NCI-H2227 treated with DMSO at 0.1 percent for 48 hours (cell line): ENCODE measurements at regions not wholly inside any gene's neighbourhood (a gene's known extent, or its start where the extent isn't known, plus 50 kb on each side); places are given as distances from the start of the nearest gene placed in this dataset.
A peak's percentile ranks its signal among the peaks of the same experiment; 100 is the strongest.

Experiments
- DNase-seq: peaks from one replicate; lab custom pipeline; 2025; lab: John Stamatoyannopoulos, UW

DNA sequence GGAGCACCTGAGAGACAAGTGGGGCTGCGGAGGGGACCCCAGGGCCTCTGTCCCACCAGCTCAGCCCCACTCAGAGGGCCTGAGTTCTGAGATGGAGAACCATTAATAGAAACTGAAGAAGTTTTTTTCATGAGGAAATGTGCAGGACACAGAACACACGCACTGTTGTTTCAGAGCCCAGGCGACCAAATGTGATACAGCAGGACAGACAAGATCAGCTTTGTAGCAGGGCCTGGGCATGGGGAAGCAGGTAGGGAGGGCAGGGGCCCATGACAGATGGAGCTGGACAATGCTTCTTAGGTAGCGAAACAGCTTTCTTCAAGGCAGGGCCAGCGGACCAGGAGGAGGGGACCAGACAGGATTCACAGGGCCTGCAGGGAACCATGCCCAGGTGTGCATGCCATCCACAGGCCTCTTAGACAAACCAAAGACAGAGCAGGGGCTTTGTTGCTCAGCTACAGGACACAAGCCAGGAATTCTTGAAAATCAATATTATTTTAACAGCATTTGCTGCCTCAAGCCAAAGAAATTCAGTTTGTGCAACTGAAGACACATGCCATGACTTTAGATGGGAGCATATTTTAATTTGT, 252.8 kb upstream of the GYPC start:
- no peak for DNase-seq

DNA sequence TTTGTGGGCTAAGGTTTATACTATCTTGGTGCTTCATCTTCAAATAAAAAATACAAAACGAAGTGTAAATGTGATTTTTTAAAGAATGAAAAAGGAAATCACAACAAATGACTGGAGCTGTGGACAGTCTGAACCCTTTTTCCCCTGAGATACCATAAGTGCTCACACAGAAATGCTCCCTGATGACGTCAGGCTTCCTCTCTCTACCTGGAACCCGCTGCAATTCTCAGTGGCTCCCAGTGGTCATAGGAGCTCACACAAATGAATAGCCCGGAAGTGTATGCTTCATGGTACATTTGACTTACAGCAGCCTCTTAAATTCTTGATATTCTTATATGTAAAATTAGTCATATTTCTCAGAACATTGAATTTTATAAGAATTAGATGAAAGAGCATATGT, 249.7 kb upstream of the GYPC start:
- DNase-seq: no peak

DNA sequence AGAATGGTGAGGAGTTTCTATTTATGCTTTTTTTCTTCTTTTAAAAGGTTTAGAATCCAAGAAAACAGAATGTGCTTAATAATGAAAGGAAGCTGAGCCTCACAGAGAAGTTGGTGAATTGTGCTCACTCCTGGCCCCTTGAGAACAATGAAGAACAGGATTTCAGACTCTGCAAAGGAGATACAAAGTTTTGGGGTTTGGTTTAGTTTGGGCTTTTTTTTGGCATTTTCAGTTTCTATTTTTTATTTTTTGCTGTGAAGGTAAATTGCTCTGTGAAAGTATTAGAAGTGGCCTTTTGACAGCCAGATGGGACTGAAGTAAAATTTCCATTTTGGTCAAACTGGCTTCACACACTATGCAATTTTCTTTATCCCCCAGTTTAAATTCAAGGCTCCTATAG, 247.3 kb upstream of the GYPC start:
- DNase-seq: no peak

DNA sequence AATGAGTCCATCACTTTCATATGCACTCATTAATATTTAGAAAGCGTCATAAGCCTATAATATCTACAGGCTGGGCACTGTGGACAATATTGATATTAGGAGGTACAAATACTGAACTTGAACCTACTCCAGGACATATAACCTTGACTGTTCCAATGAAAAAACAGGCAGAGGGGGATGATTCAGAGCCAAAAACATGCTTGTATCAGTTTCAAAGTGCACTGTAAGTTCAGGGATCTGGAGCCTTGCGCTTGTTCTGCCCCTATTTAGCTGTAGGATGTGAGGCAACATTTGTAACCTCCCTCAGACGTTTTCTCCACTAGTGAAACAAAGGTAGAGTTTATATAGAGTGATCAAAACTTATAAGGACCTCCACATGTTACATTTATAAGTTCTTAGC, 246.1 kb upstream of the GYPC start:
- no peak for DNase-seq

DNA sequence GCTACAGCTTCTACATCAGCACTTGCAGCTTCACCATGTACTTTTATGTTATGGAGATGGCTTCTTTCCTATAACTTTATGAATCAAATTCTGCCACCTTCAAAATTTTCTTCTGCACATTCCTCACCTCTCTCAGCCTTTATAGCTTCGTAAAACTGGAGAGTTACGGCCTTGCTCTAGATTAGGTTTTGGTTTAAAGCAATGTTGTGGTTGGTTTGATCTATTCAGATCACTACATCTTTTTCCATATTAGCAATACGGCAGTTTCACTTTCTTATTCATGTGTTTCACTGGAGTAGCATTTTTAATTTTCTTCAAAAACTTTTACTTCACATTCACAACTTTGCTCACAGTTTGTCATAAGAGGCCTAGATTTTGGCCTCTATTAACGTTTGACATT, 242.9 kb upstream of the GYPC start:
- DNase-seq: no peak

DNA sequence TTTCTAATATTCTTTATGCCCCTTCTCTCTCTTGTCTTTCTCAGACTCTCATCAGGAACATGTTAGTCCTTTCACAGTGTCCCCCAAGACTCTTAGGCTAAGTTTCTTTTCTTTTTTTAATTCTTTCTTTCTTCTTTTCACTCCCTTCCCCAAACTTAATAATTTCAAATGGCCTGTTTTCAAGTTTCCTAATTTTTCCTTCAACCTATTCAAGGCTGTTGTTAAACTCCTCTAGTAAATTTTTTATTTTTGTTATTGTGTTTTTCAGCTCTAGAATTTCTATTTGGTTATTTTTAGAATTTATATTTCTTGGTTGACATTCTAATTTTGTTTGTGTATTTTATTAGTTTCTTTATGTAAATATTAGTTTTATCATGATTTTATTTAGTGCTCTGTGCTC, 236.6 kb upstream of the GYPC start:
- no peak for DNase-seq

DNA sequence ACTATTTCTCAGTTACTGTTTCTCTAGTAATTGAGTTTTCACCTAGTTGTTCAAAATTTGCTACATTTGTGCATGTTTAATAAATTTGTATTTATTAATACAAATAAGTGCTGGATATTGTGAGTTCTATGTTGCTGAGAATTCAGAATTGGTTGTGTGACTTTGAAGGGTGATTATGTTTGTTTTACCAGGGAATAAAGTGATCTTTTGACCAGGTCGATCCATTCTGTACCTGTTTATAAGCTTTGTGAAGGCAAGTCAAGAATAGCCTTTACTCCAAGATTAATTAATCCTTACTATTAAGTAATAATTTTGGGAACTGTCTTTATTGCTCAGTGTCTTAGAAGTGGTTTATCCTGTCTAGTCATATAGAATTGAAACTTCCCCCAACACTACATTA, 230.0 kb upstream of the GYPC start:
- no peak for DNase-seq

DNA sequence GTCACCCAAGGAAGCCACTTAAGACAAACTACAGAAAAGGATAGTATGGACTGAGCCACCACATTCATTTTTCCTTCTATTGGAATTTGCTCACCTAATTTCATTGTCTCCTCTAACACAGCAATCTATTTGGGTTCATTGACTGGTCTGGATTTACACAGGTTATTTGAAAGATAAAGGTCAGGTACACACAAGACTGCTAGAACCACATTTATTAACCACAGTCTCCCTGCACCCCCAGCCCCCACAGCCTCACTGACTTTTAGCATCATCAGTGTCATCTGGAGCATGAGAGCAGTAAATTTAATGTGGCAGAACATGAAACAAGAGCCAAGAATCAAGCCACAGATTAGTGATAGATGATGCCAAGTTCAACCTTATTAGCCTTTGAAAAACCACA, 226.9 kb upstream of the GYPC start:
- no peak for DNase-seq

DNA sequence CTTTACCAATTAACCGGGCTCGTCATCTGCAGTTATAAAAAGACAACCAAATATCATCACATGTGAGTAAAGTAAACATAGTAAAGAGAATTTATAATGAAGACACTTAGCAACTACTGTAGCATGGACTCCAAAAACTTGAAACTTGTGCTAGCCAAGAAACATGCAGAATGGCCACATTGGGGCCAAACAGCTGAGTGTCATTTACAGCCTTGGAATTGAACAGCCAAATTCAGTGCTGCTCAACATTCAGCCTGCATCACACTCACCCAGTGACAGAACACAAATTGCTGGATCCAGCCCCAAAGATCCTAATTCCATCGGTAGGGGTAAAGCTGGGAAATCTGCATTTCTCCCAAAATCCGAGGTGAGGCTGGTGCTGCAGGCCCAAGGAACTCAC, 224.8 kb upstream of the GYPC start:
- DNase-seq: no peak

DNA sequence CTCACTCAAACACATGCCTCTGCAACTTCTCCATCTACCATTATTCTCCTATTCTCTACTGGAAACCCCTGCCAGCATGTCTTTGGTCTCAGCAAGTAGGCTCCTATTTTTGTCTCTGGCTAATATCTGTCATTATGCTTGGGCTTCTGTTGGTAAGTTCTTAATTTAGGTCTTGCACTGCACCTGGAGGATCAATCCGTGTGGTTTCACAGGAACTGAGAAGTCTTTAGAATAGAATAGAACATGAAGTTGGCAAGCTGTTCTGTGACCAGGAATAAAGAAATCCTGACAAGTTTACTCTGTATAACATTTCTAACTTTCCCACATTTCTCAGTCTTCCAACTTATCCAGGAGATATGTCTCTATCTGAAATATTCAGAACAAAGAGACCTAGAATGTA, 219.5 kb upstream of the GYPC start:
- DNase-seq: no peak

DNA sequence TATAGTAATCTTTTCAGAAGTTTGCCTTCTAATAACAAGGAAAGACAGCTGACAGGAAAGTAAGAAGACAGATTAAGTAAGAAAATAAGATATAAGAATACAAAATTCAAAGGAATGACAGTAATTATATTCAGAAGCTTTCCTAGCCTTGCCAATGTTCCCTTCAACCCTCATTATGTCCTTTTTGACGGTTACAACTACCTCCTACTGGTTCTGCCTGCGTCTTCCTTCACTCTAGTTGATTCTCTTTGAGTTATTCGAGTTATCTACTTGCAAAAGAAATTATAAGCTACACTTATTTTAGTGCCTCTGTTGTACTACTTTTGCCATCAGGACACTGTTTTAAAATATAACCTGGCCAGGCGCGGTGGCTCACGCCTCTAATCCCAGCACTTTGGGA, 218.9 kb upstream of the GYPC start:
- DNase-seq: no peak

DNA sequence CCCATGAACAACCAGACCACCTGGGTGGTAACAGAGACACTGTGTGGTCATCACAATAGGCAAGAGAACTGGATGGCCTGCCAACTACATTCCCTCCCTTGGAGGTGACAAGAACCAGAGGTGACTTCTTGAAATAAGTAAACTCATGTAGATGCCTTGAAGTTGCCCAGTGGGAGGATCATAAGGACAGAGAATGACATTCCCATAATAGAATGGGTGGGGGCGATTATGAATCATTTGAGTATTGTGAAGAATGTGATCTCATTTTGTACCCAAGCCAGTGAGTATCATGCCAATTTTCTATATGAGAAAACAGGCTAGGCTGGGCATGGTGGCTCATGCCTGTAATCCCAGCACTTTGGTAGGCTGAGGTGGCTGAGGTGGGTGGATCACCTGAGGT, 211.4 kb upstream of the GYPC start:
- DNase-seq: no peak

DNA sequence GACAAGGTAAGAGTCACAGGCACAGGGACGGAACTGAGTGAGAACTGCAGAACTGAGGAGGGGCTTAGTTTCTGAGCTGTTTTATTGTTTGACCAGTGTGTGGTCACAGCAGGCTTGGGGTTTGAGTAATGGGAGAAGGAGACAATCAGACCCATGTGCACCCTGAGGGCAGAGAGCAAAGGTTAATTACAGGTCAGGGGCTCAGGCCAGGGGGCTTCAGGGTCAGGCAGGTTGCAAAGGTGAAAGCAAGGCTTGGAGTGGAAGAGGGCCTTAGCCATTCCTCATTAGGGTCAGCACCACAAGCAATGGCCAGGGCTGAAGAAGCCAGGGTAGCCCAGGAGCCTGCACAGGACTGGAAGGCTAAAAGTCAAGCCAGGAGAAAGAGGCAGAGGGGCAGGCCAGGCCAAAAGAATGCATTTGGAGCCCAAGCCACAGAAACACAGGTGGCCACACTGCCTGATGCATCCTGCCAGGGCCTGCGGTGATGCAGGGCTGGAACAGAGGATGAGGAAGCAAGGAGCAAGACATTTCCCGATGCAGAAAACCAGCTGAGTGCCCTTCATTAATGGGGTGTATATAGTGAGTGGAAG, 209.8 kb upstream of the GYPC start:
- no peak for DNase-seq

DNA sequence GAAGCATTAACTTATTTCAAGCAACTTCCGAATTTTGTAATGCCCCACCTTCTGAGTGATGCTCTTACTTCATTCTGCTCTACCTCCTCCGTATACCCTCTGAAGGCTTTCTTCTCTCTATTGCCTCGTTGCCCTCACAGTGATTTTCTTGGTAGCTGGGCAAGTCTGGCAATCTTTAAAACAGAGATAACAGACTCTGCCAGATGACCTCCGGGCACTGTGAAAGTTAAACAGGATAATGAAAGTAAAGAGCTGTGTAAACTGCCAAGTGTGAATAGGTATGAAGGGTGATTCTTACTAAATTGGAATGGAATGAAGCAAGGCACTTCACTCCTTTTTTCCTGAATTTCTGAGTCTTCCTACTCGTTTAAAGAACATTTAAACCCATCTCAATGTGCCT, 207.3 kb upstream of the GYPC start:
- DNase-seq: no peak

DNA sequence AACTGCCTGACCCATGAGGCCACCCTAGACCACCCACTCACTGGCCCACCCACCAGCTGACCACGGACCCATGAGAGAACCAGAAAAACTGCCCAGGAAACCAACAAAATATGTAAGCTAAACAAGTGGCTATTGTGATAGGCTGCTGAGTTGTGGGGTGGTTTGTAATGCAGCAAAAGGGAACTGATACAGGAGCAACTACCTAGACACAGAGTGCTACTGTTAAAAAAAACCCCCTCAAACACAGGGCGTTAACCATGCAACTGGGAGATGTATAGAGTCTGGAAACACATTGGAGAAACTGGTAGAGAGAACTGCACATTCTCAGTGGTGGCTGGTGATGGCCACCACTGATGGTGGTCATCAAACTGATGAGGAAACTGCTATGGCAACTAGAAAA, 206.3 kb upstream of the GYPC start:
- DNase-seq: no peak

DNA sequence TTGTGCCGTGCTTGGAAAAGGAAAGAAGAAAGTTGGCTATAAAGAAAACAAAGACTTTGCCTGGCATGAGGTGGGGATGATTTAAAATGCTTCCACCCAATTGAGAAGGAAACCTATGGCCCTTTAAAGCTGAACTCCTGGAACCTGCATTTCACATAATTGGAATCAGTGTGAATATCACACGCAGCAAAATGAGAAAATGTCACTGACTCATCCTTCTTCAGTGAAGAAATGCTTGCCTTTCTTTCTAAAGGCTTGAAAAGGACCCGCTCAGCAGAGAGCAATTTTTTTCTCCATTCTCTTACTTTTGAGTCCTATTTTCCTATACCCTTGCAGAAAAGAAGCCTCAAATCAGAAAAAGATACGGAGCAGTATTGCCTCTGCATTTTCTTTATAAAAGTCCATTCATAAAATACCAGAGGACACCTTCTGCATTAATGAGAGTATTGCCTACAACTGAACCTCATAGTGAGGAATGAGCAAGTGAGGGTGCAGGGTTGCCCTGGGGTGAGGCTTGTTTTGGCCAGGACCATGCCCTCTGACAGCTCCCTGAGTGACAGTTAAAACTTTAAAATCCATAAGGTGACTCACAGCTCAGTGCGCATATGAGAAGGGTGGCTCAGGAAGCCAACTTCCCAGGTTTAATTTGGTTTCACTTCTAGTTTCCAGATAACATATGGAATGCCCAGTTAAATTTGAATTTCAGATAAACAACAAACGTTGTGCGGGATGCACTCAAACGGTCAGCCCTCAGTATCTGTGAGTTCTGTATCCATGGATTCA, 191.9 kb upstream of the GYPC start:
- no peak for DNase-seq

DNA sequence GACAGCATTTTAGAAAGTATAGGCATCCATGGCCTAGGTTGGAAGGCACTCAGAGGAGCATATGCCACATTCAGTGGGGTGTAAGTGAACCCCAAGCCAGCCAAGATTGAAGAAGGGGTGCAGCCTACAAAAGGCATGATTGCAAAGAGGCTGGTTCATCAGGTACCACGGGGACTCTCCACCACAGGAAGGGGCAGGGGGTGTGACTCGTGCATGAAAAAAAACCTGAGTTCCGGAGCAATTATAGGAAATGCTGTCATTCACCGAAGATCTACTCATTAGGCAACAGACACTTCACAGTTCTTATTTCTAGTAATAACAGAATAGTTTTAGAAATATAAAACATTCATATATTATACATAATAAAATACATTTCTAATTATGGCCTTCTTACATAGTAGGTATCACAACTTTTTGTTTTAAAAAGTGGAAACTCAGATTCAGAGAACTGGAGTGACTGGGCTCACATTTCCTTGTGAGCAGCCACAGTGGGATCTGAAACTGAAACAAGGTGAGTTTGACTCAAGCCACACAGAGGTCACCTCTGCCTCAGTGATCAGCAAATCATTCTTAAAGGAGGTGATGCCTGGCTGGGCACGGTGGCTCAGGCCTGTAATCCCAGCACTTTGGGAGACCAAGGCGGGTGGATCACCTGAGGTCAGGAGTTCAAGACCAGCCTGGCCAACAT, 188.4 kb upstream of the GYPC start:
- DNase-seq: no peak

DNA sequence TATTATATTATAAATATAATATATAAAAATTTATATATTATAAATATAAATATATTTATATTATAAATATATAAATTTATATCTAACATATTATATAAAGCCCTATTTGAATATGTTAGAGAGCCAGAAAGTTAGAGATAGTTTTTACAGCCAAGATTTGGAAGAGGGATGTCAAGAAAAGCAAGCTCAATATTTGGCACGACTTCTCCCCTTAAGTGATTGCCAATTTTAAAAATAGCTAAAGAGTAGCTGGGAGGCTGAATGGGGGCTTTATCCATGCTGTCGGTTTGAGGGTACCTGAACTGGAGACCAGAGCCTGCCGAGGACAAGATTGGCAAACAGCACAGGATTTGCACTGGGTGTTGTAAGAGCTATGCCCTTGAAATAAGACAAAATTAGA, 180.9 kb upstream of the GYPC start:
- DNase-seq: no peak

DNA sequence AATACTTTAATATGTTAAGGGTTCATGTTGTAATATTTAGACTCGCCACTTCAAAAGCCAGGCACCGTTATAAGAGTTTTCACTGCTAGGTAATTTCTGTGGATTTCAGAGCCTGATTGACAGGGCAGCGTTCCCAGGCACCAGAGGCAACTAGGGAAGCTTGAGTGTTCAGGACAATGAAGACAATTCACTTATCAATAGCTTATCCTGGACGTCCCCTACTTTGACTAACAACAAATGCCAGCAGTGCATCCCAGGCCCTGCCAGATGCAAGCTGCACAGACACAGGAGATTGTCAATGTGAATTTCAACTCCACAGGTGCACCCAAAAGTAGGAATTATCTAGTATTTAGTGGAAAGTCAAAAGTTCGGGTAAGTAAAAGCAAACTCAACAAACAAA, 179.3 kb upstream of the GYPC start:
- DNase-seq: no peak

DNA sequence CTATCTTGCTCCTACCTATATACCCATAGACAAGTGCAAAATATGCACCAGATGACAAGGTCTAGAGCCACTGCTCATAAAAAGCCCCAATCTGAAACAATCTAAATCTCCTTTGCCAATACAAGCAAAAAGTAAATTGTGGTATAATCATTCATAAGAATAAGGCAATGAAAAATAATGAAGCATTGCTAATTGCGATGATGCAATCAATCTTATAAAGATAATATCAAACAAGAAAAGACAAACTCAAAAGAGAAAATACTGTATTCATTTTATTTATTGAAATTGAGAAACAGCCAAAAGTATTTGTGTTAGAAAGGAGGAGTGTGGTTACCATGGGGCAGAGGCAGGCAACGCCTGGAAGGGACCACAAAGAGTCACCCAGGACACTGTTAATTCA, 175.9 kb upstream of the GYPC start:
- DNase-seq: no peak

DNA sequence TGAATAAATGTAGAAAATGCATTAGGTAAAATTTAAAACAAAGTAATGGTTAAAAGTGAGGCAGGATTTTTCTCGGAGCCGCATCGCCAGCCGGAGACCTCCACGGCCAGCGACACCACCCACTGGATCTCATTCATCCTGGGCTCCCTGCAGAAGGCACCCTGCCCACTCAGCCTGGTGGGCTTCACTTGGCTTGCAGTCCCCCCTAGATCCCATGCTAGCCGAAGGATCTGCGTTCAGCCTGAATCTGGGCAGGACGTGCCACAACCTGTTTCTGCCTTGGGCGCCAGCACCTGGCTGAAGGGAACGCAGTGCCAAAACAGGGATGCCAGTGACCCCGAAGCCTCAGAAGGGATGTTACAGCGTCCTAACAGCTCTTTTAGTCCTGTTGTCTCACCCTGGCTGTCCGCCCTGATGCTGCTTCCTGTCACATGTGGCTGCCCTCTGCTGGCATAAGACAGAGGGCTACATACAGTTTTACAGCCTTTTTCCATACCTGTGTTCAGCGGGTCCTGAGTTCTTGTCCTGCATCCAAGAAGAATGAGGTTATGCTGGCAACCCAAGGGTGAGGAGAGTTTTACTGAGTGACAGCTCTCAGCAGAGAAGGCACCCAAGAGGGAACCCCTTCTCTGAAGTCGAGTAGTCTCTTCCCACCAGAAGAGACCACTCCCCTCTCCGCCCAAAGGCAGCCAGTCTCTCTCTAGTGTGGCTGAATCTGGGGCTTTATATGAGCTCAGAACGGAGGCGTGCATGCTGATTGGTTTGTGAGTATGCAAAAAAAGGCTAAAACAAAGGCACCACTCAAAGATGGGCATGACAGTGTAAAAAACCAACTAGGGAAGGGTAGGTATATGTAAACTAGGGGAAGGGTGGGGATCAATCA, 173.1 kb upstream of the GYPC start:
- peak; percentile 14 for DNase-seq

DNA sequence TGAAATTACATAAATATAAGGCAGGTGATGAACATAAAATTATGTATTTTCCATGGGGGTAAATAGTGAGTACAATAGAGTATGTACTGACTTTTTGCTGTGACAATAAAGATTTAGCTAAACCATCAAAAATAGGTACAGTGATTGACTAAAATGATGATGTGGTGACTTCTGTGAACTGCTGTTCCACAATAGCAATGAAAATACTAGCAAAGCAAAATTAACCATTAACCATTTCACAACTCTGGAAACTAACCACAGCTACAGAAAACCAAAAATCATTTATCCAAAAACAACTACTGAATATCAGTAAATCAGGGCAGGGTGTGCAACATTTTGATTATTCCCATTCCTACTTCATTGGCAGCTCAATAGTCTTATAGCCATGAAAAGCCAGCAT, 161.4 kb upstream of the GYPC start:
- DNase-seq: no peak
